Vagina (tissue), 2 donors: ENCODE measurements at regions not wholly inside any gene's neighbourhood (a gene's known extent, or its start where the extent isn't known, plus 50 kb on each side); places are given as distances from the start of the nearest gene placed in this dataset.

Source experiments
- CTCF ChIP-seq, 3 experiments: fragments of 450-650 bp in 2 of 3; fragments of 200-600 bp in 1 of 3; sonication (generic) in 1 of 3; IDR thresholded peaks; one replicate each; pipeline ENCODE4 v1.5.1; 2017 to 2019; ENCODE audit warnings: antibody characterized with exemption in 3 of 3, mild to moderate bottlenecking in 2 of 3, moderate library complexity in 2 of 3
- POLR2AphosphoS5 ChIP-seq, 2 donors: sonication (generic); formaldehyde crosslinking; IDR thresholded peaks; one replicate each; pipeline ENCODE4 v1.9.0; 2017; ENCODE audit warnings: antibody characterized with exemption in 2 of 2, mild to moderate bottlenecking in 2 of 2, low read depth in 1 of 2; ENCODE audit not compliant: insufficient read depth in 1 of 2

GRCh38 chr5:92364986-92365550, 982.0 kb upstream of the ARRDC3 start:
- TF ChIP-seq CTCF (IDR thresholded peaks at IDR 0.05) (no peak), POLR2AphosphoS5 (IDR thresholded peaks at IDR 0.05; ENCODE audit: insufficient read depth in 1 of 2, low read depth in 1 of 2) (no peak)
